ENCODE measurements at regions not wholly inside any gene's neighbourhood (a gene's known extent, or its start where the extent isn't known, plus 50 kb on each side); places are given as distances from the start of the nearest gene placed in this dataset.

DNA sequence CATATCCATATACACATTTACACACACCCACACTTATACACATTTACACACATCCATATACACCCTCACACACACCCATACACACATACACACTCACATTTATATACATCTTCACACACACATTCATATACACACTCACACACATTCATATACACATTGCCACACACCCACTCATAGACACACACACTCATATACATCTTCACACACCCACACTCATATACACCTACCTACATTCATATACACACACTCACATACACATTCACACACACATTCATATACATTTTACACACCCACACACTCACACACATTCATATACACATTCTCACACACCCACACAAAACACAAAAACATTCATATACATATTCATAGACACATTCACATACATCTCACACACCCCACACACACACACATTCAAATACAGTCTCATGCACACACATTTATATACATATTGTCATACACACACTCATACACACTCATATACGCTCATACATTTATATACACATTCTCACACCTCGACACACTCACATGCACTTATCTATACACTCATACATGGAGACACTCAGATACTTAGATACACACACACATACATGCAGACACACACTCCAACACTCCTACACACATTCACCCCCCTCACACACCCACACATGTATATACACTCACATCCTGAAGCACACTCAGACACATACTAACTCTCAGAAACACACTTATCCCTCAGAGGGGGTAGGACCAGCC lies 82.1 kb downstream of the MRPL14 start:
- Histone ChIP-seq H2AFZ (ENCODE audit: low read length) (no peak overlapping the region), H3K4me1 (ENCODE audit: insufficient read depth, low read length) (peaks cover 10% of the 10 kb centered on the region; the same call in 1 of the 2 replicates), H2BK5ac (ENCODE audit: insufficient read length, low read length) (no peak overlapping the region), H3T11ph (ENCODE audit: low read length) (no peak overlapping the region), H3K4ac (ENCODE audit: low read depth, low read length) (no peak overlapping the region; the same call in 1 of the 2 replicates), H3K79me2 (ENCODE audit: insufficient read depth, low read length) (no peaks in the 10 kb centered on the region), H2BK120ac (ENCODE audit: low read depth, low read length, poor library complexity, severe bottlenecking) (no peak overlapping the region), H3K27me3 (ENCODE audit: insufficient read depth, low read length) (no peaks in the 10 kb centered on the region), H4K20me1 (ENCODE audit: control insufficient read depth, insufficient read depth, insufficient read length) (no peaks in the 10 kb centered on the region), H2BK15ac (ENCODE audit: low read depth, low read length) (no peak overlapping the region), H2BK12ac (ENCODE audit: insufficient read length, low read depth, low read length) (no peak overlapping the region), H3K9me3 (ENCODE audit: control insufficient read depth, low read depth, low read length) (no peaks in the 10 kb centered on the region), H2AK5ac (ENCODE audit: insufficient read length, low read length) (no peak overlapping the region), H3K79me1 (ENCODE audit: insufficient read depth, low read depth, low read length, poor library complexity, severe bottlenecking) (no peaks in the 10 kb centered on the region), H3K4me2 (ENCODE audit: insufficient read depth, insufficient read length, low read length) (no peak overlapping the region), H3K9ac (ENCODE audit: extremely low read depth, insufficient read length, low read length) (no peak overlapping the region), H4K91ac (ENCODE audit: insufficient read length, low read depth, low read length) (no peak overlapping the region), H2BK20ac (ENCODE audit: low read depth, low read length, poor library complexity, severe bottlenecking) (no peak overlapping the region), H3K56ac (ENCODE audit: insufficient read length, low read depth, low read length) (no peak overlapping the region), H3K14ac (ENCODE audit: insufficient read depth, low read length) (no peak overlapping the region), H3K23me2 (ENCODE audit: insufficient read length, low read depth, low read length, poor library complexity, severe bottlenecking) (no peaks in the 10 kb centered on the region), H3K23ac (ENCODE audit: insufficient read length, low read depth, low read length) (no peak overlapping the region), H3K27ac (ENCODE audit: insufficient read length, low read depth, low read length) (no peak overlapping the region), H3K18ac (ENCODE audit: insufficient read length, low read depth, low read length) (no peak overlapping the region), H4K5ac (ENCODE audit: insufficient read length, low read depth, low read length) (no peak overlapping the region), H4K8ac (replicated peaks; ENCODE audit: insufficient read length, low read depth, low read length) (no peak overlapping the region)
- TF ChIP-seq, protein P1, sequence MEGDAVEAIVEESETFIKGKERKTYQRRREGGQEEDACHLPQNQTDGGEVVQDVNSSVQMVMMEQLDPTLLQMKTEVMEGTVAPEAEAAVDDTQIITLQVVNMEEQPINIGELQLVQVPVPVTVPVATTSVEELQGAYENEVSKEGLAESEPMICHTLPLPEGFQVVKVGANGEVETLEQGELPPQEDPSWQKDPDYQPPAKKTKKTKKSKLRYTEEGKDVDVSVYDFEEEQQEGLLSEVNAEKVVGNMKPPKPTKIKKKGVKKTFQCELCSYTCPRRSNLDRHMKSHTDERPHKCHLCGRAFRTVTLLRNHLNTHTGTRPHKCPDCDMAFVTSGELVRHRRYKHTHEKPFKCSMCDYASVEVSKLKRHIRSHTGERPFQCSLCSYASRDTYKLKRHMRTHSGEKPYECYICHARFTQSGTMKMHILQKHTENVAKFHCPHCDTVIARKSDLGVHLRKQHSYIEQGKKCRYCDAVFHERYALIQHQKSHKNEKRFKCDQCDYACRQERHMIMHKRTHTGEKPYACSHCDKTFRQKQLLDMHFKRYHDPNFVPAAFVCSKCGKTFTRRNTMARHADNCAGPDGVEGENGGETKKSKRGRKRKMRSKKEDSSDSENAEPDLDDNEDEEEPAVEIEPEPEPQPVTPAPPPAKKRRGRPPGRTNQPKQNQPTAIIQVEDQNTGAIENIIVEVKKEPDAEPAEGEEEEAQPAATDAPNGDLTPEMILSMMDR (conservative IDR thresholded peaks at IDR 0.05) = no peak
- no peak for DNase-seq
- Mint-ChIP-seq H3K27ac (no peak overlapping the region), H3K4me1 (peaks cover 32% of the 10 kb centered on the region in 2 experiments), H3K27me3 (ENCODE audit: low read depth) (peaks cover 5% of the 10 kb centered on the region; the same call in 1 of the 2 replicates), H3K4me3 (no peak overlapping the region), H3K9me3 (no peaks in the 10 kb centered on the region), H3K36me3 (ENCODE audit: insufficient read depth in 1 of 3, low read depth in 3 of 3) (no peaks in the 10 kb centered on the region)
- WGBS (ENCODE audit: extremely low coverage, insufficient read length, low lambda C conversion rate) = 100% methylated on average over 2 of the region's 2 CpGs
